ENCODE measurements at regions not wholly inside any gene's neighbourhood (a gene's known extent, or its start where the extent isn't known, plus 50 kb on each side); places are given as distances from the start of the nearest gene placed in this dataset.

DNA sequence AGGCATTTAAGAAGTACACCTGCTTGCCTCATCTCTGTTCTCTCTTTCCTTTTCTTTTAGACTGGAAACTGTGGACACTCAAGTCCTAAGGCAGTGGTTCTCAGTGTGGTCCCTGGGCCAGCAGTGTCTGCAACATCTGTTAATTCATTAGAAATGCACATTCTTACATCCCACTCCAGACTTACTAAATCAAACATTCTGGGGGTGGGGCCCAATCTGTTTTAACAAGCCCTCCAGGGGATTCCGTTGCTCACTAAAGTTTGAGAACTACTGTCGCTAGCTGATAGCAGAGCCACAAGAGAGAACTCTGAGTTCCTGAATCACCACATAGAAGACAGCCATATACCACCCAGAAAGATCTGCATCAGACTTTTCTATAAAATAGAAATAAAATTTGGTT is 430.6 kb downstream of the BCOR start:
- DNase-seq (ENCODE audit: low read depth, low spot score): no peak

DNA sequence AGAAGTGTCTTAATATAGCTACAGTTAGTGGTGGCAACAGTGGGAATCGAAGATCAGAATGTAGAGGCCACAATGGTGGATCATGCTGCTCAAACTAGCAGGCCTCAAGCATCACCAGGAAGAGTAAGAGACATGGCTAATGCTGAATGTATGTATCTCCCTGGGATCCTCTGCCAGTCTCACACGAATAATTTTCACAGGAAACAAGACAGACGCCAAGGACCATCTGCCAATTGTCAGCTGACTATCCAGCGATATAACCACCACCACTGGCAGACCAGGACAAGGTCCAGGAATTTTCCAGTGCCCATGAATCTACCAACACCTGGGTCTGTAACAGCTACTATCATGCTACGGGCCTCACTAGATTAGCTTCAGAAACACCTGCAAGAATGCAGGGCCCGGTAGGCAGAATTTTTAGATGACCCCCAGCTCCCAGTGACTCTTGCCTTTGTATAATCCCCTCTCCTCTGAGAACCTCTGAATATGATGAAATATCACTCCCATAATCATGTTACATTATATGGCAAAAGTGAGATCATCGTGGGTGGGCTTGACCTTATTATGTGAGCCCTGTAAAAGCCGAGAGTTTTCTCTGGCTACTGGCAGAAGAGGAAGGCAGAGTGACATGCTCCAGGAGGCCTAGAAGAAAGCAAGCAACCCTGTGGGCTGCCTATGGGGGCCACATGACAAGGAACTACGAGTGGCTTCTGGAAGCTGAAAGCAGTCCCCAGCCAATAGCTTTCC is 429.8 kb downstream of the BCOR start:
- no peak for DNase-seq (ENCODE audit: low read depth, low spot score)

DNA sequence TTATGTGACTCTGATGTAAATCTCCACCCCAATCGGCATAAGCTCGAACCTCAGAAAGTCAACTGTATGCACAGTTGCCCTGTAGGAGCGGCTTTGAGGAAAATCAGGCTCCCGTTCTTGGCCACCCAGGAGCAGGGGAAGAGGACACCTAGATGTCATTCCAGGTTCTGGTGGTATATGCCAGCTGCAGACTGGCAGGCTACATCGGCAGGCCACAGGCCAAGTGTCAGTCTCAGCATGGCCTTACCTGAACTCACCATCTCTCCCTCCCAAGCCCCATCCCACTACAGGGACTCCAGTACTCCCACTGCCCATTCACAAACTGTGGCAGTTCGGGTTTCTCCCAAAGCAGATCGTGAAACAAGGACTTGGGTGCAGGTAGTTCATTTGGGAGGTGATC is 428.1 kb downstream of the BCOR start:
- DNase-seq (ENCODE audit: low read depth, low spot score): no peak

DNA sequence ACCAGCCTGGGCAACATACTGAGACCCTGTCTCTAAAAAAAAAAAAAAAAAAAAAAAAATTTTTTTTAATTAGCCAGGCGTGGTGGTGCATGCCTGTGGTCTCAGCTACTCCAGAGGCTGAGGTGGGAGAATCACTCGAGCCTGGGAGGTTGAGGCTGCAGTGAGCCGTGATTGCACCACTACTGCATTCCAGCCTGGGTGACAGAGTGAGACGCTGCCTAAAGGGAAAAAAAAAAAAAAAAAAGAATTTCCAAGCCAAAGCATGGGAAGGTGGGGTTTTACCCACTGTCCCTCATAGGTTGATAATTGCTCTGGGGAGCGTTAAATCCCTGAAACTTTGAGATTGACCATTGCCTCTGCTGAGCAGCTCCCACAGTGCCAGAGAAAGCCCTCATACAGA is 427.5 kb downstream of the BCOR start:
- DNase-seq (ENCODE audit: low read depth, low spot score): no peak

DNA sequence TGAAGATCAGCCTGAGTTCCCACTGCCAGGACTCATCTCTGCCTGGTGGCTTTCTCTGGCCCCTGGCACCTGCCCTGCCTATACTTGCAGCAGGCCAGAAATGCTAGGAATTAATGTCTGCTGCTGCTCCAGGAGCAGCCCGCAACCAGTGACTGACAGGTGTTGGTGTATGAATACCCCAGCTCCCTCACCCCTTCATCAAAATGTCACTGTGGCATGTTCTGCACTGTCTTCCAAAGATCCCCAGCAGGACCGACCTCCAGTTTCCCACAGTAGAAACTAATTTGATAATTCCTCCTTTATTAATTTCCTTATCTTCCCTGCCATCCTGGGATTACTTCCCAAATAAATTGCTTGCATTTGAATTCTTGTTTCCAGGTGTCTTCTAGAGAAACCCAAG is 425.4 kb downstream of the BCOR start:
- DNase-seq (ENCODE audit: low read depth, low spot score): no peak

DNA sequence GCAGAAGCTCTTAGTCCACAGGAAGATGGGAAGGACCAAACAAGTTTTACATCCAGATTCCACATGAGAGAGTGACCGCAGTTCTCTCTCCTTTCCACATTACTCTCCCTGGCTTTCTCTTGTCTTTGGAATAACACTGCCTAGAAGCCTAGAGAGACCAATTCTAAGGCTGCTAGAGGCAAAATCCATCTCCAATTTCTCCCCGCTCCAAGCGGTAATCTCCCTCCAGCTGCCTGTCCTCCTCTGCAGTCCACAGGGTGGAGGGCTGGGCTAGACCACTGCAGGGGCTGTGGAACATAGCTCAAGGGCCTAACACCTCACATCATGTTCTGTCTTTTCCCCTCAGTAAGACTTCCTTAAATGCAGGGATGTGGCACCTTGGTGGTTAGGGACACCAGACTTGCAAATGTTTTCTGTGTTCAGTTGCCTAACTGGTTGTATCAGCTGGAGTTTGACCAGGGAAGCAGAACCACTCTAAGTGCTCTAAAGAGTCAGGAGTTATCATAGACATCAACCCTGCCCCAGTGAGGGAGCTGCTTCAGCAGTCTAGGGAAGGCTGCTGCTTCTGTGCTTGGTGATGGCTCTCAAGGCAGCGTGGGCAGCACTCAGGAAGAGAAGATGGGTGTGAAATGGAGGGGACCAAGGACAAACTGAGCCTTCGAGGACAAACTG is 423.1 kb downstream of the BCOR start:
- no peak for DNase-seq (ENCODE audit: low read depth, low spot score)

DNA sequence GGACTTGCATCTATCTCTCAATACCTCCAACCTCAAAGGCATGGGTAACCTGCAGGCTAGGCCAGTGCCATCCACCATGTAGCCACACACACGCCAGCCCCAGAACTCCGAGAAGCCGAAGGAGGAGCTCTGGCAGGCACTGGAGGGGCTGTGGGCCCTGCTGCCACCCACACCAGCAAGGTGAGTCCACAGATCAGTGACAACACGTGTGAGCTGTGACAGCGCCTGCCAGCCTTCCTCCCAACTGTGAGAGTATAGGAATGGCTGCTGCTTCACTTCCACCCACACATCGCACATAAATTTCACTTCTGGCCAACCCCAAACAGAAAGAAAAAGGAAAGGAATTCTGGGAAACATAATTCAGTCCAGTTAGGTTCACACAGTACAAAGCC is 422.6 kb downstream of the BCOR start:
- DNase-seq (ENCODE audit: low read depth, low spot score): no peak

DNA sequence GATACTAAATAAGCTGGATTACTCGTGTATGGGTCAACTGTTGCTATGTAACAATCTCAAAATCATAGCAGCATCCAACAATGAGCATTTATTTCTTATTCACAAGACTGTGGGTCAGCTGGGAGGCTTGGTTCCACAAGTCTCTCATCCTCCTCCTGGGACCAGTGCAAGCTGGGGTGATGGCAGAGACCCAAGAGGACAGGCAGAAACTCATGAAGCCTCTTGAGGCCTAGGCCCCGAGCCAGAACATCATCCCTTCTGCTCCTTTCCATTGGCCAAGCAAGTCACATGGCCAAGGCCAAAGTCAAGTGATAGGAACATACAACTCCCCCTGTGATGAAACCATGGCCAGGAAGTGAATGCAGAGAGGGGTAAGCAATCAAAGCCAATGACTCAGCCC is 422.1 kb downstream of the BCOR start:
- DNase-seq (ENCODE audit: low read depth, low spot score): no peak

DNA sequence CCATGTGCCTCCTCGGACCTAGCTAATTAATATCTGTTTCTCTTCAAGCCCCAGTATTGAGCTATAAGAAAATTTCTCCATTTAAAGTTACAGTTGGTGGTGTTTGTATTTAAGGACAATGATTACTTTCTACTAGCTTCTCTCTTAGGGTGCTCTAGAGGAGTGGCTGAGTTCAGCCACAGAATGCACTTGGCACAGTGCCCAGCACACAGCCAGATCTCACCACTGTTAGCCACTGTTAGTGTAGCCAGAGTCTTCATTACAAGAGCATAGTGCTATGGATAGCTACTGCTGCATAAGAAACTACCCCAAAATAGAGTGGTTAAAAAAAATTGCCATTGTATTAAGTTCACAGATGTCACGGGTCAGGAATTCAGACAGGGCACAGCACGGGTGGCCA is 421.3 kb downstream of the BCOR start:
- no peak for DNase-seq (ENCODE audit: low read depth, low spot score)

DNA sequence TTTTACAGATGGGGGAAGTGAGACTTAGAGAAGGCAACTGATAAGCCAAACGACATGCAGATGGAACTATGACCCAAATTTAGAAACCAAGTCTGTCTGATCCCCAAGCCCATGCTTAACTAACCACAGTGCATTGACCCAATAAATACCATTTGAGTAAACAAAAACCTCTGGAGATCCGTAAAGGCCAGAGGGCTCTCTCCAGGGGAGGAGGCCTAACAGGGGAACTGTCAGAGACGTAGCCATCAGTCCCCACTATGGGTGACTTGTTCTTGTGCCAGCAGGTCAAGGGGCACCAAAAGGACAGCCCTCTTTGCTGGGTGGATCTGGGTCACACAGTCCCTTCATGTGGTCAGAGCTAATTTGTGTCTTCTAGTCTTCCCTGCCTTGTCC is 420.2 kb downstream of the BCOR start:
- DNase-seq (ENCODE audit: low read depth, low spot score): no peak

DNA sequence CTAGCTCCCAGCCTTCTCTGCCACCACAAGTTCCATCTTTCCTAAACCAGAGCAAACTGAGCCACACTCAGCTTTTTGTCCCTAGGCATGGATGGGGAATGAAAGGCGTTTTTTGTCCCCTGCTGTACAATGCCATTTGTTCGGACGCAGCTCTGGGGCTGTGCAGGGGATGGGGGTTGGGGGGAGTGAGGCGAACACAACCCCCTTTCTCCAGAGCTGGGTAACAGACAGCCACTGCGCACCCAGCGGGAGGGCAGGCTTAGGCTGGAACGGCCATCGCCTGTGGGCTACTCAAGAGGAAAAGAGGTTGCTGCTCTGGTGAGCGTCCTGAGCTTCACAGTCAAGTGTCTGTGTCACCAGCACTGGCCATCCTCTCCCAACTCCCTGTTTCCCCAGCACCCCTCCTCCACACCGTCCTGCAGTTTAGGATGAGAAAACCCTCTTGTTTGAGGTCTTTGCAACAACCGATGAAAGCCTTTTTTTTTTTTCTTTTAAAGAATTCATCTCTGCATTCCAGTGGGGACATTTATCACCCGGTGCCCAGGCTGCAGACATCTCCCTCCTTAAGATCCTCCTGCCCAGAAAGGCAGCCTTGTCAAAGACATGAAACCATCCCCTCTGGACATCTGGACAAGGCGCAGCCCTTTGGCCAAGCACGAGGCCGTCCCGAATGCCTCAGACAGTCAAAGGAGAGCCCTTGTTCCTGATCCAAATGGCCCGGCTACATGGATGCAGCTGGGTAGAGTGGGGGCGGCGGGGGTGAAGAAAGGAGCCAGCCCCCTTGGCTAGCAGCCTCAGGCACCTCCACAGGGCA is 419.6 kb downstream of the BCOR start:
- no peak for DNase-seq (ENCODE audit: low read depth, low spot score)

DNA sequence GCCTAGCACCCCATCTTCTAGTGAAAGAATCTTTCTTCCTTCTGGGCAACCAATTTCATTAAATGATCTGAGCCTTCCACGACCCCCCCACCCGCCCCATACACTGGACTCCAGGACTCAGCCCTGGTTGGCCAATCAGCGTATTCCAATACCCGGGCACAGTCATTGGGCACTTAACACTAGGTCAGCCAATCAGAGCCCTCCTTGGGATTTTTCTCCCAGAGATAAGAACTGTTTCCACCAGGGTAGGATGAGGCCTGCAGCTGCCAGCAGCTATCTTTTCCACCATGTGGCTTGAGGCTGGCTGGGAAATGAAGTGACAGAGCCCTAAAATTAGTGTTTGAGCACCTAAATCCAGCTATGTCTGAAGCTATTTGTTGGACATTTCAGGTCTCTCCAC is 418.8 kb downstream of the BCOR start:
- no peak for DNase-seq (ENCODE audit: low read depth, low spot score)

DNA sequence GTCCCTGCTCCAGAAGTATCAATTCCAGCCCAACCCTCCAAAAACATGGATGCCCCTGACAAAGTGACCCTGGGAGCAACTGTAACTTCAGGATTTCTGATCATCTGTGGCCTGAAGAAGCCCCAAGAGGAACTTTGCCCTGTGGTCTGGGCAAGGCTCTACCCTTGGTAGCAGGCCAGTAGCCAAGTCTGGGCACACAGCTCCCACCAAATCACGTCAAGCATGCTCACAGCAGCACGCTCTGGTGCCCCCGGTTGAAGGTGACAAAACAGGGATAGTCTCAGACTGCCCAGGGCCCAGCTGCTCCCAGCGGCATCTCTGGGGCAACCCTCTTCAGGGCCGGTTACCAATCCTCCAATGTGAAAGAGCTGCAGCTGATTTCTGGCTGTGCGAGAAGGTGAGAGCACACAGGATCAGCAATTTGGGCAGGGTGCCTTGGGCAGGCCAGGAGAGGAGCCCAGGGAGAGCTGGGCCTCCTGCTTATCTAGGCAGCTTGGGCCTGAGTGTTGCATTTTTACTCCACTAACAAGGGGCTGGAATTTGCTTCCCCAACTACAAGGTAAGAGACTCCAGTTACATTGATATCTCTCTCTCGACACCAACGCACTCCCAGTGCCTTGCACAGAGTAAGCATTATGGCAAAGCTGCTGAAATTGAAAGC is 418.1 kb downstream of the BCOR start:
- no peak for DNase-seq (ENCODE audit: low read depth, low spot score)

DNA sequence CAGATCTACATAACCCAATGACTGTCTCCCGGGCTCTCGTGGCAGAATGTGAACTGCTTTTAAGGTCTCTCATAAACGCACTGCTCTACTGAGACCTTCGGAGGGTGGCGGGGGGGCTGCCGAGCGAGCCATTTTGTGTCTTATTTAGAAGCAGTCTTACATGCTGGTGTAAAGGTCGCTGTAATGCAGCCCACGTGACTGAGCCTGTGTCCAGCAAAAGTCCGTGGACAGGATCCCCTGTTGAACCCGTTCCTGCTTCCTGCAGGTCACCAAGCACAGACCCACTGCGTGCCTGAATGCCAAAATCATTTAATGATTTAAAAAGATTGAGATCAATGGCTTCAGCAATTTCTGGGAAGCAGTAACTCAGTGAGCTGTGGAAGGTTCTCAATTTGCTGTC is 415.9 kb downstream of the BCOR start:
- no peak for DNase-seq (ENCODE audit: low read depth, low spot score)

DNA sequence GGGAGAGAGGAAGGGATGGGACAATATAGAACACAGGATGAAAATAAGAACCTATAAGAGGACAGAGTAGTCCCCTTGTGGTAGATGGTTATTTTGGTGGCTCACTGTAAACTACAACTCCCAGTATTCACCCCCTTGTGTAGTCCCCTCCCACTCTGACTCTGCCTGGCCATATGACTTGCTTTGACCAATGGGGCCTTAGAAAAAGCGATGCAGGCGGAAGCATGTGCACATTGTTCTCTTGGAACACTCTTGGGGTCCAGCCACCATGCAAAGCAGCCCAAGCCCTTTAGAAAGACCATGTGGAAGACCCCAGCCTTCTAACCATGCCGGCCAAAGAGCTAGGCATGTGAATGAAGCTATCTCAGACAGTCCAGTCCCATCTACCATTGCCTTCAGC is 415.0 kb downstream of the BCOR start:
- DNase-seq (ENCODE audit: low read depth, low spot score): no peak

DNA sequence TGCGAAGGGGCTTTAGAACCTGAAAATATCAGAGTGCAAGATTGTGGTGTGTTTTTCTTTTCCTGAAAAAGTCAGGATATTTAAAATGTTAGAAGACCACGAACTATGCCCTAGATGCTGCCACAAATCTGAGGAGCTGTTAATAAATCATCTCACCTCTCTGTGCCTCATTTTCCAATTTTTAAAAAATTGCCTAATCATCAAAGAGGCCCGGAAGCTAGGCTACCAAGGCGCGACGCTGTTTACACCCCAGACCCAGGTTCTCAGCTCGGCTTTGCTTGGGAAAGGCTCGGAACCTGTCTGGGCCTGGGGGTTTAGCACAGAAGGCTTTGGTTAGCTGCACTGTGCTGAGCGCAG is 409.6 kb downstream of the BCOR start:
- no peak for DNase-seq (ENCODE audit: low read depth, low spot score)

DNA sequence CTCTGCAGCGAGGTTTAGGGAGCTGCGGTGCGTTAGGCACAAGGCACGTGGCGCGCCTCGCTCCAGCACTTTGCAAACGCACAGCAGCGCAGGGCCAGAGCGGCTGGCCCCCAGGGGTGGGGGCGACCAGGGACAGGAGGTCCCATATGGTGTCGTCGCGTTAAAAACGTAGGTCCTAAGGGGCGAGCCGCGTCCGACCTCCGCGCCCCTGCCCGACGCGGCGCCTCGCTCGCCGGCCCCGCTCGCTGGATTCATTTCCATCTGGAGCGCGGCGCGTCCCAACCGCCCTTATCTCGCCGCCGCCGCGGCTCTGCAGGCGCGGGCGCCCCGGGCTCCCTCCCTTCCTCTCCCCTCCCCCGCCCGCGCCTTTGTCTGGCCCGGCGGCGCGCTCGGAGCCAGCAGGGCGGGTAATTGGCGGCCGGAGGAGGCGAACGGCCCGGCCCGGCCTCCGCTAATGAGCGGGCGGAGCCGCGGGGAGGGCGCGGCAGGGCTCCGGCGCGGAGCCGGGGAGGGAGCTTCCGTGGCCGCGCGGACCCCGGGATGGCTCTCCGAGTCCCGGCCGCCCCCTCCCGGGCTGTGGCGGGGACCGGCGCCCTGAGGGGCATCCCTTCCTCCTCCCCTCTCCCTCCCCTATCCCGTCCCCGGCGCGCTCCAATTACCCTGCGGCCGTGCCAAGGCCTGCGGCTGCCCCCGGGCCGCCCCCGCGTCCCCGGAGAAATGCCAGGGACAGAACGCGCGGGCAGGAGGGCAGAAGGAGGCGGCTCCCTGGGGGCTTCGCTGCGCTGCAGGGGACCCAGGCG is 409.0 kb downstream of the BCOR start:
- no peak for DNase-seq (ENCODE audit: low read depth, low spot score)

DNA sequence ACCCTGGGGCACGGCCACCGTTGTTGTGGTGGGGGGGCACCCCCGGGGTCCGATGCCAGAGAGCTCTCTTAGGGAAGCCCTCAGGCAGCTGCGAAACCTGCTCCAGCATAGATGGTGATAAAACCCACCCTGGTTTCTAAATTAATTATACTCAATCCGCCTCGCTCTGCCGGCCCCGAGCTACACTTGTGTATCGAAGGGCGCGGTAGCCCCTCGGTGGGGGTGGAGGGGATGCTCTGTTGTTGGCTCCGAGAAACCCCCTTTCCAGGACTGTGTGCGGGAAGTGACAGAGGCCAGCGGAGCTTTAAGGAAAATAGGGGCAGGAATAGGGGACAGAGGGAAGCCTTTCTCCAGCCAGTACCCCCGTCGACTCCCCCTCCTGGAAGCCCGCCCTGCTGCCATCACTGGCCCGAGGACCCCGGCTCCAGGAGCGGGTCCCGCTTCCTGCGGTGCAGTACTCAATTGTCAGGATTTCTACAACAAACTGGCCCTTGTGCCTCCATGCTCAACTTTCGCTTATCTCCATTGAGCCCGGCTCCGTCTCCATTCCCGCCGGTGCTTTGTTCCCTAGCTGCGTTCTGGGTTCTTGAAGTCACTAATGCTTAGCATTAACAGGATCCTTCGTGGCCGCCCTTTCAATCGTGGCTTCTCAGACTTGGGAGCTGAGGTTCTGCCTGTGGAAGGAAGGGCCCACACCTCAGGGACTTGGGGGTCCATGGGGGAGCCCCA is 408.2 kb downstream of the BCOR start:
- no peak for DNase-seq (ENCODE audit: low read depth, low spot score)

DNA sequence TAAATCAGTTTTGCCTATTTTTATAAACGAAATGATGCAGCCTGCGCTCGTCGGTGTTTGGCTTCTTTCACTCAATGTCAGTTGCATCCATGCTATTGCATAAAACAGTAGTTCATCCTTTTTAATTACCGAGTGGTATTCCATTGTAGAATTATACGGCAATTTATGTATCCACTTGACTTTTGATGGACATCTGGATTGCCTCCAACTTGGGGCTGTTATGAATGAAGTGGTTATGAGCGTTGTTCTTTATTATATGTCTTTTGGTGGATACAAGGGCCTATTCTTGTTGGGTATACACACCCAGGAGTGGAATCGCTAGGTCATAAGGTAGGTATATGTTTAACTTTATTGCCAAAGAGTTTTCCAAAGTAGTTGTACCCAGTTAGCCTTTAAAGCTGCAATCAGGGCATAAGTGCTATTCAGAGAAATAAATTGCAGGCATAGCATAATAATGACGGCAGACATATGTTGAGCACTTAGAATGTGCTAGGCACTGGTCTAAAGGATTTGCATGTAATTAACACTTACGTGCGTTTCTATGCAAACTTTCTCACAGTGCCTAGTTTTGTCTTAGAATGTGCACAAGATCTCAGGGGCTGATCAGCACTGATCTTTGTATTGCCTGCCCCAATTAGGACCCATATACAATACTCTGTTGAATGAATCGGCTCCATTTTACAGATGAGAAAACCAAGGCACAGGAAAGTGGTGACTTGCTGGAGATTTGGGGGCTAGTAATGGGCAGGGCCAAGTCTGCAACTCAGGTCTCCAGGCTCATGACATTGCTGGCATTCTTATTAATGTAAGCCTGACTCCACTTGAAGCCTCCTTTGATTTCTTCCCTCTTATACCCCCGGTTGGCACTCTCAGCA is 407.0 kb downstream of the BCOR start:
- DNase-seq (ENCODE audit: low read depth, low spot score): no peak

DNA sequence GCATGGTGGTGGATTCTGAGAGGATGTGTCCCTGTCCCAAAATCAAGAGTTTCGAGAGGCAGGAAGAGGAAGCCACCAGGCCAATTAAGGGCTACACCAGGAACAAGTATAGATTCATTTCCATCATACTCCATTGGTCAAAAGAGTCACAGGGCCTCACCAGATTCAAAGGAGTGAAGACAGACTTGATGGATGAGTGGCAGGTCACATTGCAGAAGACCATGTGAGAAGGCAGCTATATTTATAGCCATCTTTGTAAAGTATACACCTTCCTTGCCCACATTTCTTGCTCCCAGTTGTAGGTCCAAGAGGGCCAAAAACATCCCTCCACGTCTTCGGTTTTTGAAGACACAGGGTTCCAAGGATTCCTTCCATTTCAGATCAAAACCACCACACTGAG is 406.0 kb downstream of the BCOR start:
- DNase-seq (ENCODE audit: low read depth, low spot score): no peak
